GM19372 (cell line): ENCODE measurements at regions not wholly inside any gene's neighbourhood (a gene's known extent, or its start where the extent isn't known, plus 50 kb on each side); places are given as distances from the start of the nearest gene placed in this dataset.
"Not testable (repeated sequence)": the region's sequence is repeated elsewhere in the genome, so short reads cannot be mapped to it uniquely, and the experiment has no call there.

ENCODE experiments used
- ATAC-seq: cut with Tn5 transposase; IDR thresholded peaks from one replicate; pipeline ENCODE4 v1.9.1; 2021; ENCODE audit warnings: mild to moderate bottlenecking, low read depth, moderate library complexity; ENCODE audit not compliant: unreplicated experiment

DNA sequence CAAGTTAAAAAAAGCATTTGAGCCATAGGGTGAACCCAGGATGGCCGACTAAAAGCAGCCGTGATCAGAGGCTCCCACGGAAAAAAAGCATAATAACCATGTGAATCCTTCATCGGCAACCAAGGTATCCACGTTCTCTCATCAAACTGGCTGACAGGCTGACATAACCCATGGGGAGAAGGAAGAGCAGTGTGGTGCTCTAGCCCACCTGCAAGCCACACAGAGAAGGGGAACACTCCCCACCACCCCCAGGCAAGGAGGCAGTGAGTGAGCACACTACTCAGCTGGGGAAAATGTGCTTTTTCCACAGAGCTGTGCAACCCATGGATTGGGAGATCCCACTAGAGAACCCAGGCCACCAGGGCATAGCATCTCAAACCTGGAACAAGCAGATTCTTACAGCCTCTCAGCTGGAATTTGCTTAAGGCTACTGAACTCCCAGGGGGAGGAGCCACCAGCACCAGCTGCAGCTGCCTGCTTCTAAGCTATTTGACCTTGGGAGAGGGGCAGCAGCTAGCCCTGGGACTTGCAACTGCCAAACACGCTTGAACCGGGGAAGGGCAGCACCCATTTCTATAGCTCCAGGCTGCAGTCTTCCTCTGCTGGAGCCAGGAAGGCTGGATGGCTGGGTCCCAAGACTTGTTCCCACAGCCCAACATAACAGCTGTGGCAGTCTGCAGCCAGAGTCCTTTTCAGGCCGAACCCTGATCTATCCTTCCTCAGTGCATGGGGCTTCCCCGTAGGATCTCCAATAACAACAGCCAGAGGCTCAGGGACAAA, 178.2 kb upstream of the NRG3 start:
- ATAC-seq: no peak

DNA sequence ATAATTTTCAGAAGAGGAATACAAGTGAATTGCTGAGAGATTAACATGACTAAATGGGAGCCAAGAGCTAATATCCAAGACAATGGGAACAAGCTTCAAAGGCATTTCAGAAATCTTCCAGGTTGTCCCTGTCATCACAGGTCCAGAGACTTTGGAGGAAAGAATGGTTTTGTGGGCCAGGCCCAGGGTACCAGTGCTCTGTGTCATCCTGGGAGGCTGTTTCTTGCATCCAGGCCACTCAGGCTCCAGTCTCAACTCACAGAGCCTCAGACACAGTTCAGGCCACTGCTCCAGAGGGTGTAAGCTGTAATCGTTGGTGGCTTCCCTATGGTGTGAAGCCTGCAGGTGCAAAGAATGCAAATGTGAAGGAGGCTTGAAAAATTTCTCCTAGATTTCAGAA, 170.4 kb upstream of the NRG3 start:
- no peak for ATAC-seq

DNA sequence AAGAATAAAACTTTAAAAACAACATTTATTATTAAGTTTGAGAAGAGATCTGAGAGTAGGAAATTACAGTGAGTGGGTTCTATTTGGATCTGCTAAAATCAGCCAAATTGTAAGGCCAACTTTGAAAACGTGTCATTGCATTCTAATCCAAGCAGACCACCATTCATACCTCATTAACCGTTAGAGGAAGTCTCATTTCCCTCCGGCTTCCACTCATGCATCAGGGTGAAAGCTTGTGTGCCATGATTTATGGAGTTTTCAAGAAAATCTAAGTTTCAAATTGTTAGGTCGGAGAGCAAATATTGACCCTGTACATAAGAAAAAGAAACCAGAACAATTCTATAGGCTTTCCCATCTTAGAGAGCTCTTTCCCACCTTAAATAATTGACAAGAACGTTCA, 166.6 kb upstream of the NRG3 start:
- no peak for ATAC-seq

DNA sequence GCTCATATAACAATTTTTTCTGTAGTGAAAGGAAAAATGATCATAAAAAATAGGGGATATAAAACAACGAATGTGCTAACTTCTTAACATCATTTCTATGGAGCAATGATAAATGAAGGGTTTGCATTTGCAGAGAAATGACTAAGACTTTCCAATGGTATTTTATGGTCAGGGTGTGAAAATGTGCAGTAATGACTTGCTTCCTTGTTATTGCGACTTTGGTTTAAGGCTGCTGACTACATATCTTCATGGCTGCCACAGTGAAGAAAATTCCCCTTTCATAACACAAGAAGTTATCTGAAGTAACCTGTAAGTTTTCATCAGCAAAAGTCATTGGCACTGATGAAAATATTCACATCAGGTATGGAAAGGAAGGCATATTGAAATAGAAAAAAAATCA, 166.1 kb upstream of the NRG3 start:
- no peak for ATAC-seq

DNA sequence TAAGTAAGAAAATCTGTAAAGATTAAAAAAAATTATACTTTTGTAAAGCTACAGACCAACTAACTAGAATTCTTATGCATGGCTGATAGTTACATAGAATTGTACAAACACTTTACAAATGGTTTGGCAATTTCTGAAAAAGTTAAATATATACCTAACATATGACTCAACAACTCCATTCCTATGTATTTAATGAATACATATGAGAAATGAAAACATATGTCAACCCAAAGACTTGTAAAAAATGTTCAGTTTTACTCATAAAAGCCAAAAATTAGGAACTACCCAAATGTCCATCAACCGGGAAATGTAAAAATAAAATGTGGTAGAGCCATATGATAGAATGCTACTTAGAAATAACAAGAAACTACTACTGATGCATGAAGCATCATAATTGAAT, 152.6 kb upstream of the NRG3 start:
- no peak for ATAC-seq

GRCh38 chr10:81724431-81724830, 150.6 kb upstream of the NRG3 start:
- no peak for ATAC-seq

- no peak for ATAC-seq
These were observed 149.1 kb upstream of the NRG3 start for GRCh38 chr10:81725851-81726250.

DNA sequence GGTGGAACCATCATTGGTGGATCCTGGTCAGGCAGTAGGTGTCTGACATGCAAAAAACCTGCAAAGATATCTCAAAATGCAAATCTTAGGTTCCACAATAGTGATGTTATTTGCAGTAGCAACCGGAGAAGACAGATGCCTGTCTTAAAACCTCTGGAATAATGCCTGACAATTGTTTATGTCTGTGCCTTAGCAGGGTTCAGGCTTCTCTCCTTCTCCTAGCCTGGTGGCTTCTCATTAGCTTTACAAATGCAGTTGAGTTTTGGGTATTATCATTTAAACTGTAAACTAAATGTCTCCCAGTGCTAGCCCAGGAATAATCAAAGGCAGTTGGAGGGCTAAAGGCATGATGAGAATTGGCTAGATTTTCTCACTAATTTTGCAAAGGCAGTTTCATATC, 146.3 kb upstream of the NRG3 start:
- no peak for ATAC-seq

DNA sequence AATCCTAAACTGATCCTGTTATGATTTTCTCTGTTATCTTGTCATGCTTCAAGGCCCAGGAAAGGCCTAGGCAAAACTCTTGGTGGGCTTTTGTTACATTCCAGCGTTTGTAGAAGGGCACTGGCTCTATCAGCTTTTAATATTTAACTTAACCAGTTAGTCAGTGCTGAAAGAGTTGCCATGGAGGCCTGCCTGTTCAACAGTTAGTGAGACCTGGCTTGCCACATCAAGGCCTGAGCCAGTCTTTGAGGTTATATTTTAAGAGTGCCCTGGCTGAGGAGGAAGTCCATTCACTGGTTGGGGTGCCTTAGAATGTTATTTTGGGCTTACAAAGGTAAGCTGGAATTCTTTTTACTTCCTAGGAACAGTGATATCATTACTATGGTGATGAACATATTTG, 144.1 kb upstream of the NRG3 start:
- ATAC-seq: no peak

- no peak for ATAC-seq
These were observed 141.5 kb upstream of the NRG3 start for GRCh38 chr10:81733542-81733941.

- not testable (repeated sequence) for ATAC-seq
These were observed 139.8 kb upstream of the NRG3 start for GRCh38 chr10:81735167-81735566.

DNA sequence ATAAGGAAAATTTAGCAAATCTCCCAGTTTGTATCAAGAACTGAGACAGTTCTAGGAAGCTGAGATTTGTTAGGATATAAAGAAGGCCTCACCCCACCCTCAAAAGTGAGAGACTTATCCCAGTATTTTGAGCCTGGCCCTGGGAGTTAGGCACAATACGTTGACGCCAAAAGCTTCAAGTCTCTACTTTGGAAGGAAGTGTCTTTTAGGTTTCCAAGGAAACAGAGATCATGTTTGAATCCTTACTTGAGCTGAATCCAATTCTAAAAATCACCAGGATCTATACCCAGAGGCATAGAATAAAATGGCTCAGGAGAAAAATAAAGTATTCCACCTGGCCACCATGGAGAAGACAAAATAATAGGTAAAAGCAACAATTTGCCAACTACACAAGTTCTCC, 115.9 kb upstream of the NRG3 start:
- no peak for ATAC-seq

- ATAC-seq: no peak
These were observed 90.8 kb upstream of the NRG3 start for GRCh38 chr10:81784111-81784597.

DNA sequence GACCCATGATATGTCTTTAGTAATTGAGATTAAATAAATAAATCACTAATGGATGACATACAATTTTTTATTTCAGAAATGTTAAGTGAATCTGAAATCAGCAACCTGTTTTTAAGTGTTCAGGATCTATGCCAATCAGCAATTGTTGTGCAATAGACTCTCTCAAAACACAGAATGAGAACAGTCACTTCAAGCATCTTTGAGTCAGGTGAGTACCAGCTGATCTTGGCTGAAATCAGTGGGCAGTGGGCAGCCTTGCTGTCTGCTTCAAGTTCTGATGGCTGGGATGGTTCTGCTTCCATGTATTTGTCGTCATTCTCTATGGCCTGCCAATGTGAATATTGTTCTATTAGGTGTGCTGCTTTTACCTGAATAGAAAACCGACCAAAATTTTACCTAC, 82.3 kb upstream of the NRG3 start:
- ATAC-seq: no peak

DNA sequence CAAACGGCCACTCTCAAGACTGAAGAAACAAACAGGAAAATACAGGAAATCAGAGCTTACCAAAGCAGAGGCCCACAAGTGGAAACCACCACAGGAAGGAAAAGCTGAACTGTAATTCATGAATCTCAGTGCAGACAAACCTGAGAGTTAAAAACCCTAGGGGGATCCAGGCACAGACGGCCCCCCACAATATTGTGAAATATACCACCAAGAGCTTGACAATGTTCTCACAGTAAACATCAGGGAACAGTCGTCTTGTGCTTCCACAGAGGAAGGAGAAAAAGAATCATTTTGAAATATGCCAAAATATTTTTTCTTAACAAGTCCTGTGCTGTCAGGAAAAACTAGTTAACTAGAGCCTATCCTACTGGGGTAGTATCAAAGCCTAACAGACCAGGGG, 68.2 kb upstream of the NRG3 start:
- ATAC-seq: no peak

GRCh38 chr10:81814842-81815241, 60.2 kb upstream of the NRG3 start:
- no peak for ATAC-seq

- ATAC-seq: no peak
These were observed 57.3 kb upstream of the NRG3 start for GRCh38 chr10:81817596-81818170.

DNA sequence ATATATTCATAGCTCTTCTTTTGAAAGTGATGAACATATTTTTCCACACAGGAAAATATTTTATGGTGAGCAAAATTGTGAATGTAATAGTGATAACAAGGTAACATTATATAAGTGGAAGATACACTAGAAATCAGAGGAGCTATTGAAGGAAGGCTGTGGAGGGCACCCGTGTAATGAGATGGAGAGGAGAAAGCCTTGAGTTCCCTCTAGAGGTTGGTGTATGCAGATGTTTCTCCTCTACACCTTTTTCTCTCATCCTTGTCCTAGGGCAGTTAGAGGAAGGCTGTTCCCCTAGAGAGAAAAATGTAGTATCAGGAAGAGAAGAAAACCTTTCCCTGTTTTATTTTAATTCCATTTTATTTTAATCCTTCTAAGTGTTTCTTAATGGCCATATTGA, 54.6 kb upstream of the NRG3 start:
- ATAC-seq: no peak
